Tongue (tissue), 1 donor: ENCODE measurements at regions not wholly inside any gene's neighbourhood (a gene's known extent, or its start where the extent isn't known, plus 50 kb on each side); places are given as distances from the start of the nearest gene placed in this dataset.

Experiments used
- DNase-seq: peaks from one replicate; pipeline ENCODE4 v3.0.0-alpha.2; 2015

DNA sequence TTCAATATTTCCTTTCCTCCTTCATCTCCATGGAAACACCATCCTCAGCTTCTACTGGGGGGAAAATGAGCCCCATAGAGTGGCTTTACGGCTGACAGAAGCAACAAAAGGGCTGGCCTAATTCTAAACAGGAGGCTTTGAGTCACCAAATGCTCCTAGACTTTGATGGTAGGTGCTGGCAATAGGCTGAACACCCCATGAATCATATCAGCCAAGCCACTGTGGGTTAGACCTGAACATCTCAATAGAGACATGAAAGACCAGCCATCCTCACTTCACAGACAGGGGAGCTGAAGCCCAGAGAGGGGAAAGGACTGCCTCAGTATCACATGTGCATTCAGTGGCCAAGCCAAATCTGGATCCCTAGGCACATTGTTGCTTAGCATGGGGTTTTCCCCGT lies 107.6 kb downstream of the AMER1 start:
- no peak for DNase-seq

DNA sequence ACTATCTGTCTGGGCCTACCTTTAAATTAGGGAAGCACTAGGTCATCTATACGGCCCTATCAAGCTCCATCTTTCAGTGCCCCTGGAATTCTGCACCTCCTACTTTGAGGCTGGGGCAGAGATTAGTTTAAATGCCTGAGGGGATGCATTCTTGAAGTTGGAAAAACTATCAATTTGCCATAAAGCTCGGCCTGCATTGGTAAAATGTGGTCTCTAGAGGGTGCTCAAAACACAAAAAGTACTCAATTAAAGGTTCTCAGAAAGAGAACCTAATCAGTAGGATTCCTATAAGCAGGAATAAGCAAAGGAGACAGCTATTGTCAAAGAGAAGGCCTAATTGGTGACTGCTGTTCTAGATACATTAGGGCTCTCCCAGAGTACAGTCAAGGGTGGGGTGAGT lies 111.7 kb downstream of the AMER1 start:
- DNase-seq, result peak; percentile 9
